ENCODE measurements at regions not wholly inside any gene's neighbourhood (a gene's known extent, or its start where the extent isn't known, plus 50 kb on each side); places are given as distances from the start of the nearest gene placed in this dataset.
A peak's percentile ranks its signal among the peaks of the same experiment; 100 is the strongest.
"Not testable (repeated sequence)": the region's sequence is repeated elsewhere in the genome, so short reads cannot be mapped to it uniquely, and the experiment has no call there.

DNA sequence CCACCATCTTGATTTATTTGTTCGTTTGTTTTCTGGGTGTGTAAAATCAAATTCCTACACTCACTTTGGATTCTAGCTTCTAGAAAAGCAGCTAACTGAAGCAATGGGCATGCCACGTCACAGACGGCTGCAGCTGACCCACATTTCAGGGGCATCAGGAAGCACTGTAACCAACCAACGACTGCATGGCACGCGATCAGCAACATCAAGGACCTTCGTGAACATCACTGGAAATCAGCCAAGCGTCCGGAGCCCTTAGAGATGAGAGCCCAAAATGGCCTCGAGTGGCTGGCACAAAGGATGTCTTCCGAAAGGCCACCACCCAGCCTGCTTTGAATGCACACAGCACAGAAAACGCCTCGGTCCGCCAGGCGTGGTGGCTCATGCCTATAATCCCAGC lies 191.1 kb downstream of the OLFM1 start:
- DNase-seq = no peak

GRCh38 chr9:135279385-135279784 lies 191.9 kb downstream of the OLFM1 start:
- DNase-seq = no peak

DNA sequence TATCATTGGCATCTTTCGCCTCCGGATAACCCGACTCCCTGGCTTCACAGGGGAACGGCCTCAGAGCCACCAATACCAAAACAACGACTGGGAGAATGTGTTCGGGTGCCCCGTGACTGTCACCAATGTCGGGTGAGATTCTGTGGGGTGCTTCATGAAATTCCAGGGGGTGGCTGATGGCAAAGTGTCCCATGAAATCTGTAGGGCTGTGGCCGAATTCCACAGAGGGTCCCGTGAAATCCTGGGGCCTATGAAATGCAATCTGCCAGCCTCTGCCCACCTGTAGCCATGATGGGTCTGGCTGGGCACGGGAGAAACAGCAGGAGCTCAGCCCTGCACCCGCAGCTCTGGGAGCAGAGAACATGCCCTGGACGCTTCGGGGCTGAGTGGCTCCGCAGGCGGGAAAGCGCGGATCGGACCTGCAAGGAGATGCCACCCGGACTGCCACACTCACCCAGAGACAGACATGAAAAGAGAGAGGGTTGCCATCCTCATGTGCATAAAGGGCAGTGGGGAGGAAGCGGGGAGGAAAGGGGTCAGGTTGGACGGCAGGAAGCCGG lies 192.4 kb downstream of the OLFM1 start:
- no peak for DNase-seq

GRCh38 chr9:135280666-135281065 lies 193.2 kb downstream of the OLFM1 start:
- no peak for DNase-seq

GRCh38 chr9:135281151-135281550 lies 193.7 kb downstream of the OLFM1 start:
- no peak for DNase-seq

DNA sequence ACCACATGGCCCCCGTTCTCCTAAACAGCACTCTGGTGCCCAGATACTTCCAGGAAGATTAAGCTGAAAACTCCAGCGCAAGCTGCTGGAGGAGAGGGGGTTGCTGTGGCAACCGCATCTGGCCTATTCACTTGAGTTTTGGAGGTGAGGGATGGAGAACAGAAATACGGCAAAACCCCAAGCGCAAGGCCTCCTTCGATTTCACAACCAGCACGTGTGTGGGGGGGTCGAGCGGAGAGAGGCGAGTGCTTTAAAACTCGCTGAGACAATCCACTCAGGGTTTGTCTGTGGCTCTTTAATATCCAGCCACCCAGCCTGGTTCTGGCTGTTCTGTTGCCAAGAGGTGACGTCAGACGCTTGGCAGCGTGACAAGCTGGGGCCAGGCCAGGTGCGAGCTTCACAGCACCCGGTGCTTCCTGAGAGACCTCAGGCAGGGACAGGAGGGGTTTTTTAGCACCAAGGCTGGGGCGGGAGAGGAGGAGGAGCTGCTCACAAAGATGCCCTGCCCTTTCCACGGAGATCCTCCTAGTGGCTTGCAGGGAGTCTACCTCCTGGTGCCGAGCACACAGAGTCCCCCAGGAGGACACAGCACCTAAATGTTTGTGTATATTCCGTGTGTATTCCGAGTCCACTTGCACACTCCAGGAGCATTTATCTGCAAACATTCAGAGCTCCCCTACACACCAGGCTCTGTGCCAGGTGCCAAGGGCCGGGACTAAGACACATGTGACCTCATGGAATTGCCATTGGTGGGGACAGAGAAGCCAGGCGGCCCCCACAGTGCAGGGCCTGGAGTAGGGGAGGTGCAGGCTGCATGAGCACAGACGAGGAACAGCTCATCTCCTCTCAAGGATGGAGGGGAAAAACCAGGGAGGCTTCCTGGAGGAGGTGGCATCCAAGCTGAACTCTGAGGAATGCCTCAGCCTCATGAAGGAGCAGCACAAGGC lies 194.6 kb downstream of the OLFM1 start:
- peak; percentile 21 for DNase-seq

DNA sequence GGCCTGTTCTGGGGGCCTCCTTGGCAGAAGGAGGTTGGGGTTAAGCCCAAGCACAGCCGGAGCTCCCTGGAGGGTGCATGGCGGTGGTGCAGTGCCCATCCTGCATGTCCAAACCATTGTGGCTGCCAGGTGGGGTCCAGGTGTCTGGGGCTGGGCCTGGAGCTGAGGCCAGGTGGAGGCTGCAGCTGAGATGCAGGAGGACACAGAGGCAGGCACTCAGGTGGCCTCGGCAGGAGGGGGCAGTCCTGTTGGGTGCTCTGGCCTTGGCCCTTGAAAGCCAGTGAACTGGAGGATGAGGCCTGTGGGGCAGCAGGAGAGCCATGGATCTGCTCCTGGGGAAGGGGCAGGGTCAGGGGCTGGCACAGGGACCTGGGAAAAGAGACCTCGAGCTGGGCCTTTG lies 195.3 kb downstream of the OLFM1 start:
- no peak for DNase-seq

- no peak for DNase-seq
These were observed 195.9 kb upstream of the PPP1R26 start for GRCh38 chr9:135283671-135284070.

GRCh38 chr9:135284386-135285134 lies 195.0 kb upstream of the PPP1R26 start:
- no peak for DNase-seq

- DNase-seq = not testable (repeated sequence)
These were observed 193.2 kb upstream of the PPP1R26 start for GRCh38 chr9:135286187-135286925.

DNA sequence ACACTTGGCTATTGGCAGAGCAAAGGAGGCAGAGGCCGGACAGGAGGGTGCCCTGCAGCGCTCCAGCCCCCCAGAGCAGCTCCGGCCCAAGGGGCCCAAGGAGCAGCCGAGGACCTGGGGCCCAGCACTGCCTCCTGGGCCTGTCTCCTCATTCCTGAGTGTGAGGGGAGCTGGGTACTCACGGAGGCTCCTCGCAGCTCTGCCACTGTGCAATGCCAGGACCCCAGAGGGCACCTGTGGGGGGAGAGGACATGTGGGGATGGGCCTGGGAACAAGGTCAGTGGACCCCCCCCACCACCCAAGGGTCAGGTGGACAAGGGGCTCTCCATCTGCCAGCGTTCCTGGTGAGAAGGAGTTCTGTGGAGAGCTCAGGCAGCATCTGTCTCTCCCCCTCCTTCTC lies 192.6 kb upstream of the PPP1R26 start:
- DNase-seq = no peak

DNA sequence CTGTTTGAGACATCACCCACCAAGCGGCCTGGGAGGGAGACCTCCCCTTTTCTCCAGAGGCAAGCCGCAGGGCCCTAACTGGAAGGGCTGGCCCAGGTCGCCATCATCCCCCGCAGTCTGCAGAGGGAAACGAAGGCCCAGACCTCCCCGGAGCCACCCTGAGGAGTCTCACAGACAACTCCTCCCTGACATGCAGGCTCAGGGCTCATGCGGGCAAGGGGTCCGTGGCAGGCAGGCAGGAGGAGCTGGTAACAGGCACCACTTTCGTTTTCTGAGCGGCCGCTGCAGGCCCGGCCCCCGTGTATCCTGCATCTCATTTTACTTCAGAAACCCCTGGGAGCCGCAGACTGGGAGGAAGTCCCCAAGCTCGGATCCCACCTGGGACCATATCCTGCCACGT lies 192.0 kb upstream of the PPP1R26 start:
- DNase-seq = no peak

GRCh38 chr9:135288054-135288453 lies 191.5 kb upstream of the PPP1R26 start:
- DNase-seq = no peak

GRCh38 chr9:135289081-135289491 lies 190.5 kb upstream of the PPP1R26 start:
- no peak for DNase-seq

- no peak for DNase-seq
These were observed 189.5 kb upstream of the PPP1R26 start for GRCh38 chr9:135290086-135290485.

GRCh38 chr9:135290566-135290965 lies 189.0 kb upstream of the PPP1R26 start:
- DNase-seq = no peak

DNA sequence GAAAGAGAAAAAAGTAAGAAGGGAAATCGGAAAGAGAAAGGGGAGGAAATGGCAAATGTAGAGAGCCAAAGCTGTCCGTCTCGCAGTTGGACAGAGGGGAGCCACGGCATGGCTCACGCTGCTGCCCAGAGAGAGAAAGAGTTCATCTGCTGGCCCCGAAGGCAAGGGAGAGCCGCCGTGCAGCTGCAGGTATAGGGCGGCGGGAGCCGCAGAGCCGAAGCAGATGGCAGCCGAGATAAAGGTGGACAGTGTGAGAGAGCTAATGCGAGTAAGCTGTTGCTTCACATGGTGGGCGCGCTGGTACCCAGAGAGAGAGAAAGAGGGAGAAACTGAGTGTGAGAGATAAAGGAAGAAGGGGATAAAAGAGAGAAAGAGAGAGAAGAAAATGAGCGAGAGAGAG lies 188.4 kb upstream of the PPP1R26 start:
- no peak for DNase-seq

DNA sequence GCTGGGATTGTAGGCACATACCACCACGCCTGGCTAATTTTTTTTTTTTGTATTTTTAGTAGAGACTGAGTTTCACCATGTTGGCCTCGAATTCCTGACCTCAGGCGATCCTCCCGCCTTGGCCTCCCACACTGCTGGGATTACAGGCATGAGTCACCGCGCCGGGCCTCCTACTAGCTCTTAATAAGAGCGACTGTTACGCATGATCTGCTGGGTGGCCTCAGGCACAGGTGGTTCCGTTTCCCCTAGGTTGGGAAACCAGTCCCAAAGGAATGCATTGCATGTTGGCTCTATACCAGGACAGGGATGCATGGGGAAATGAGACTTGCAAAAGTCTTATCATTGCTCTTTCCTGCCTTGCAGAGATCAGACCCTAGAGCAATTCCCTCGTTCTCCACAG lies 184.7 kb upstream of the PPP1R26 start:
- no peak for DNase-seq

- no peak for DNase-seq
These were observed 183.9 kb upstream of the PPP1R26 start for GRCh38 chr9:135295551-135296300.

DNA sequence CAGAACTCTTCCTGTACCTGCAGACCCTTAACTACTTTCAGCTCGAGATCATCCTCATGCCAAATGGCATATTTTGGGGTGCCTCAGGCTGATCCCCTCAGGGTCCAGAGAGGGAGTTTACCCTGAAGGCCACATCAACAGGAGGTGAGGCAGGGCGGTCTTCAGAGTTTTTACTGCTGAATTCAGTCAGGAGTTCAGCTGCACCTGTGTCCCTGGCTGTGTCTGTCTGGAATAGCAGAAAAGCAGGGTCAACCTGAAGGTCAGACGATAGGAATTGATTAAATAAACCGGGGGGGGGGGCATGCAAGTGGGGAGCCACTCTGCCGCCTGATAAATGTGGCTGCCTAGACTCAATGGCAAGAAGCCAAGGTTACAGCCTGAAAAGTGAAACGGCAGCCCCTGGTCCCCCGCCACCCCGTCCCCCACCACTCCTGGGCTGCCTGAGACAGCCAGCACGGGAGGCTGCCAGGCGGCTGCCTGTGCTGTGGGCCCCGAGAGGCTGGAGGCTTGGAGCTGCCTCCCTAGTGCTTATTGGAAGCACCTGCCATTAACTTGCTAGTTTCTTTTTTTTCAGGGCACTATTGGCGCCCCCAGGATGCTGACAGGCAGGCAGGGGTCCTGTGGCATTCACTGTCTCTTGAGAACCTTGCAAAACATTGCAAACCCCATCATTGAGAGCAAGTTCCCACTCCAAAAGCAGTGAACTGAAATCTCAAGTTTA lies 182.7 kb upstream of the PPP1R26 start:
- no peak for DNase-seq

DNA sequence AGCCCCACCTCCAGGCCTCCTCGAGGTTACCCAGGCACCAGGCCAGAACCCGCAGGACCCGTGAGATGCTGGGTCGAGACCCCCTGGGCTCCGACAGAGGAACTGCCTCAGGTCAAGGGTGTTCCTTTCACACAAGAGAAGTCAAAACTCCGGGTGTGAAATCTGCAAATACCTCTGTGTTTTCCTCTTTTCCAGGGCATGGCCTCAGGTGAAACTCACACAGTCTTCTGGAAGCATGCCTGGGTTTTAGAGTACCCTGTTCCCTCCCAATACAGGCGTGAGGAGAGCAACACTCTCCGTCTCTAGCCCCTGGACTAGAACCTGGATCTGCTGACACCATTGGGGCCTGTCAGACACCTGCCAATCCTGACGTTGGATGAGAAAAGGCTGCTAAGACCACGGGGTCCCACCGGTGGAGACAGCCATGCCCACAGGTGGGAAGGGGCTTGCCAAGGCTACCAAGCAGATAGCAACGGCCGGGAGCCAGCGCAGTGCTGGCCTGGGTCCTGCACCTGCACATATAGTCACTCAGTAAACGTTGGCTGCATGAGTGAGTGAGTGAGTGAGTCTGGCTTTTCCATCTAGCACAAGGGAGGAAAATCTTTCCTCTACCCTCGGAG lies 182.0 kb upstream of the PPP1R26 start:
- no peak for DNase-seq
